Endothelial cell of umbilical vein (primary cell): ENCODE measurements at regions not wholly inside any gene's neighbourhood (a gene's known extent, or its start where the extent isn't known, plus 50 kb on each side); places are given as distances from the start of the nearest gene placed in this dataset.

Experiments
- BruUV-seq: library from RNA; stranded (reverse); fragments of 400-500 nt; replicated peaks from 2 replicates; lab custom pipeline; 2021; lab: Mats Ljungman, UMichigan
- CTCF ChIA-PET: fragments of 300-600, 350-600 bp; sonication (Branson Sonifier 250); formaldehyde crosslinking; loops from one replicate; lab custom pipeline; 2021; ENCODE audit warnings: antibody characterized with exemption, inconsistent platforms; lab: Charles Lee
- POLR2A ChIA-PET: fragments of 300-600, 350-600 bp; sonication (Branson Sonifier 250); formaldehyde crosslinking; loops from one replicate; lab custom pipeline; 2021; ENCODE audit warnings: antibody characterized with exemption, inconsistent platforms; lab: Charles Lee
- DNase-seq: peaks from one replicate; pipeline ENCODE4 v3.0.0-alpha.2; 2011; ENCODE audit warnings: low read depth, low spot score
- FAIRE-seq: peaks from 2 replicates; lab custom pipeline; 2011; peaks lifted over from hg19 to GRCh38; lab: Jason Lieb, UNC
- H2AFZ ChIP-seq: 2 replicates; pipeline ENCODE4 v1.6.0; 2012; ENCODE audit warnings: low read depth, low read length, control low read depth, inconsistent platforms
- H3K27ac ChIP-seq: 2 replicates; pipeline ENCODE4 v1.5.1; 2011; ENCODE audit warnings: low read depth, mild to moderate bottlenecking, control low read depth, low read length, moderate library complexity; ENCODE audit not compliant: insufficient read depth
- H3K27me3 ChIP-seq, 2 experiments: 2 replicates each; pipeline versions ENCODE4 v1.6.0 to v1.6.1; 2011; ENCODE audit warnings: low read length in 2 of 2, mixed read lengths in 1 of 2; ENCODE audit not compliant: control insufficient read depth in 2 of 2, insufficient read depth in 2 of 2
- H3K36me3 ChIP-seq, 2 experiments: 2 replicates in 1 of 2; 3 replicates in 1 of 2; pipeline ENCODE4 v1.5.1; 2011; ENCODE audit warnings: low read length in 2 of 2, mild to moderate bottlenecking in 1 of 2, moderate library complexity in 1 of 2; ENCODE audit not compliant: control insufficient read depth in 2 of 2, insufficient read depth in 2 of 2; ENCODE audit errors: extremely low read depth in 1 of 2
- H3K4me1 ChIP-seq: 3 replicates; pipeline ENCODE4 v1.5.1; 2011; ENCODE audit warnings: mild to moderate bottlenecking, low read length; ENCODE audit not compliant: control insufficient read depth, insufficient read depth; ENCODE audit errors: extremely low read depth
- H3K4me2 ChIP-seq: 2 replicates; pipeline ENCODE4 v1.6.1; 2011; ENCODE audit warnings: low read length, control low read depth, mixed read lengths; ENCODE audit not compliant: insufficient read depth
- H3K4me3 ChIP-seq, 3 experiments: fragments of 200-600 bp in 1 of 3; sonication (generic), shearing (Covaris generic) in 1 of 3; replicated peaks in 1 of 3; 2 replicates each; pipeline ENCODE4 v1.5.1; 2011 to 2016; ENCODE audit warnings: control low read depth in 3 of 3, low read length in 3 of 3, mild to moderate bottlenecking in 2 of 3, inconsistent platforms in 1 of 3, low read depth in 1 of 3, moderate library complexity in 1 of 3; ENCODE audit not compliant: insufficient read depth in 1 of 3
- H3K79me2 ChIP-seq: 2 replicates; pipeline ENCODE4 v1.6.0; 2012; ENCODE audit warnings: low read length, inconsistent platforms; ENCODE audit not compliant: control insufficient read depth, insufficient read depth
- H3K9ac ChIP-seq: replicated peaks from 2 replicates; pipeline ENCODE3; 2011; ENCODE audit warnings: low read length, control low read depth; ENCODE audit not compliant: insufficient read depth; ENCODE audit errors: extremely low read depth
- H3K9me1 ChIP-seq: replicated peaks from 3 replicates; pipeline ENCODE4 v1.6.0; 2011; ENCODE audit warnings: mild to moderate bottlenecking, low read length; ENCODE audit not compliant: control insufficient read depth, insufficient read depth; ENCODE audit errors: extremely low read depth
- H3K9me3 ChIP-seq: replicated peaks from 2 replicates; pipeline ENCODE4 v1.5.1; 2012; ENCODE audit warnings: low read length, inconsistent platforms; ENCODE audit not compliant: control insufficient read depth, insufficient read depth
- H4K20me1 ChIP-seq: replicated peaks from 2 replicates; pipeline ENCODE3; 2011; ENCODE audit warnings: mild to moderate bottlenecking, low read length; ENCODE audit not compliant: control insufficient read depth, insufficient read depth; ENCODE audit errors: extremely low read depth
- EZH2 ChIP-seq: IDR thresholded peaks from 2 replicates; pipeline ENCODE4 v1.6.1; 2012; ENCODE audit warnings: borderline replicate concordance, low read depth, mild to moderate bottlenecking, moderate library complexity, low read length, inconsistent platforms; ENCODE audit not compliant: severe bottlenecking
- FOS ChIP-seq: IDR thresholded peaks from 2 replicates; pipeline ENCODE4 v1.6.1; 2011; ENCODE audit warnings: mild to moderate bottlenecking, low read length, moderate library complexity, borderline replicate concordance; ENCODE audit not compliant: insufficient read depth
- GATA2 ChIP-seq: IDR thresholded peaks from 2 replicates; pipeline ENCODE4 v1.7.0; 2011; ENCODE audit warnings: low read depth, mild to moderate bottlenecking, moderate library complexity, mixed read lengths, low read length; ENCODE audit not compliant: insufficient read length, insufficient read depth
- JUN ChIP-seq: IDR thresholded peaks from 2 replicates; pipeline ENCODE4 v1.6.1; 2011; ENCODE audit warnings: borderline replicate concordance, low read depth; ENCODE audit not compliant: insufficient read length, insufficient read depth
- MAX ChIP-seq: IDR thresholded peaks from 2 replicates; pipeline ENCODE4 v1.6.1; 2011; ENCODE audit not compliant: insufficient read depth, insufficient read length
- MYC ChIP-seq: IDR thresholded peaks from one replicate; pipeline ENCODE4 v1.6.1; 2011; ENCODE audit warnings: mild to moderate bottlenecking, low read depth, low read length
- POLR2A ChIP-seq: IDR thresholded peaks from 2 replicates; pipeline ENCODE4 v1.6.1; 2012; ENCODE audit warnings: low read depth, mild to moderate bottlenecking, control low read depth, low read length
- POLR2AphosphoS5 ChIP-seq: IDR thresholded peaks from 2 replicates; pipeline ENCODE4 v1.6.1; 2012; ENCODE audit warnings: low read depth, mild to moderate bottlenecking, control low read depth, low read length, moderate library complexity; ENCODE audit not compliant: insufficient read depth
- dilution Hi-C: fragments of 300-500 bp; cut with MboI; formaldehyde crosslinking; loops from one replicate; pipeline ENCODE4 v1.15.0; 2019; ENCODE audit warnings: low sequenced_read_pairs; ENCODE audit not compliant: extremely low pct_ligation_motif_present
- intact Hi-C: fragments of 100-400 bp; cut with micrococcal nuclease; formaldehyde crosslinking; loops from one replicate; pipeline ENCODE4 v1.10.0; 2022
- TF ChIP-seq, protein P1 (sequence below), 2 donors: IDR thresholded peaks; 1 replicate in 1 of 2; 2 replicates in 1 of 2; pipeline ENCODE4 v1.5.1; 2011; ENCODE audit warnings: low read length in 2 of 2, mild to moderate bottlenecking in 2 of 2, moderate library complexity in 2 of 2, control low read depth in 1 of 2, inconsistent platforms in 1 of 2, low read depth in 1 of 2; ENCODE audit not compliant: insufficient read depth in 1 of 2; ENCODE audit errors: extremely low read depth in 1 of 2

DNA sequence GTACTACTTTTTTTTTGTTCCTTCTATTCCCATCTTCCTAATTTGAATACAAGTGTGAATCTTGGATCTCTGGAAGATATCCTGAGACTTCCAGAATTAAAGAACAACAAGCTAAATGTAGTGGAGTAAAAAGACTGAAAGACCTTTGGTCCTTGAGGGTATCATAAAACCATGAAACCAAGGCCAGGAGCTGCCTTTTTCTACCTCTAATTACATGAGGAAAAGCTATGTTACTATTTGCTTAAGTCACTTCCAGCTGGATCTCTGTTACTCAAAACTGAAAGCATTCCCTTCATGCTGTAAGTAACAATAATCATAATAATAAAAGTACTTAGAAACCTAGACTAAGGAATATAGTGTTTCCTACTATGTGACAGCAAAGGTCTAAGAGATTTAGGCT is 649.6 kb downstream of the KCTD16 start:
- DNase-seq (no peak), FAIRE-seq (no peak)
- Histone ChIP-seq H4K20me1 (no peaks in the 10 kb centered on the region), H2AFZ (no peak overlapping the region), H3K79me2 (no peaks in the 10 kb centered on the region), H3K4me1 (no peaks in the 10 kb centered on the region), H3K27me3 (no peaks in the 10 kb centered on the region), H3K9me3 (no peaks in the 10 kb centered on the region), H3K9ac (no peak overlapping the region), H3K36me3 (no peaks in the 10 kb centered on the region), H3K4me3 (no peak overlapping the region), H3K4me2 (no peak overlapping the region), H3K27ac (no peak overlapping the region), H3K9me1 (no peaks in the 10 kb centered on the region)
- no TSS peak for BruUV-seq
- no peak for TF ChIP-seq POLR2AphosphoS5
- no peak for TF ChIP-seq JUN
- no peak for TF ChIP-seq FOS
- no peak for TF ChIP-seq MAX
- no peak for TF ChIP-seq POLR2A
- TF ChIP-seq, protein P1, sequence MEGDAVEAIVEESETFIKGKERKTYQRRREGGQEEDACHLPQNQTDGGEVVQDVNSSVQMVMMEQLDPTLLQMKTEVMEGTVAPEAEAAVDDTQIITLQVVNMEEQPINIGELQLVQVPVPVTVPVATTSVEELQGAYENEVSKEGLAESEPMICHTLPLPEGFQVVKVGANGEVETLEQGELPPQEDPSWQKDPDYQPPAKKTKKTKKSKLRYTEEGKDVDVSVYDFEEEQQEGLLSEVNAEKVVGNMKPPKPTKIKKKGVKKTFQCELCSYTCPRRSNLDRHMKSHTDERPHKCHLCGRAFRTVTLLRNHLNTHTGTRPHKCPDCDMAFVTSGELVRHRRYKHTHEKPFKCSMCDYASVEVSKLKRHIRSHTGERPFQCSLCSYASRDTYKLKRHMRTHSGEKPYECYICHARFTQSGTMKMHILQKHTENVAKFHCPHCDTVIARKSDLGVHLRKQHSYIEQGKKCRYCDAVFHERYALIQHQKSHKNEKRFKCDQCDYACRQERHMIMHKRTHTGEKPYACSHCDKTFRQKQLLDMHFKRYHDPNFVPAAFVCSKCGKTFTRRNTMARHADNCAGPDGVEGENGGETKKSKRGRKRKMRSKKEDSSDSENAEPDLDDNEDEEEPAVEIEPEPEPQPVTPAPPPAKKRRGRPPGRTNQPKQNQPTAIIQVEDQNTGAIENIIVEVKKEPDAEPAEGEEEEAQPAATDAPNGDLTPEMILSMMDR (IDR thresholded peaks at IDR 0.05; ENCODE audit: extremely low read depth in 1 of 2, insufficient read depth in 1 of 2, low read depth in 1 of 2, low read length in 2 of 2): no peak
- TF ChIP-seq MYC: no peak
- TF ChIP-seq EZH2: no peak
- no peak for TF ChIP-seq GATA2
- ChIA-PET POLR2A (no interaction called here), CTCF (no interaction called here)
- intact Hi-C loops (no loop called here), dilution Hi-C loops (no loop called here)
